ENCODE measurements at regions not wholly inside any gene's neighbourhood (a gene's known extent, or its start where the extent isn't known, plus 50 kb on each side); places are given as distances from the start of the nearest gene placed in this dataset.

DNA sequence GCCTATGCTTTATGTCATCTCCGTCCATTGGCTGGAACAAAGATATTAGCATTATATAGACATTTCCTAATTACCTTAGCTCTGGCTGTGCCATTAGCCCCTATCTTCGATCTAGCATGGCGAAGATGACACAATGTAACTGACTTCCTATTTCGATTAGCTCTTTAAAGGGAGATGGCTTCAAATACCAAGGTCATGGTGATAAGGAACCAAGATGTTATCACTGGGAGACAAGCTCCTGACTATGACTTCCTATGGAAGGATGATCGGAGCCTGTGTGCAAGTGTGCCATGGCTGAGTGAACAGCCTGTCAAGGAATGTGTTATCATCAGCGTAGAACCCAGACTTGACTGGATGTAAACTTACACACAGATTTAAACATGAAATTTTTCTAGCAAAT is 602.1 kb downstream of the PSAT1 start:
- CTCF ChIA-PET = no interaction called here
- Mint-ChIP-seq H3K27me3 (ENCODE audit: unreplicated experiment) (no peaks in the 10 kb centered on the region), H3K36me3 (ENCODE audit: insufficient read depth, unreplicated experiment) (no peaks in the 10 kb centered on the region), H3K9me3 (ENCODE audit: low read depth, unreplicated experiment) (no peaks in the 10 kb centered on the region), H3K27ac (ENCODE audit: unreplicated experiment) (no peak overlapping the region), H3K4me3 (ENCODE audit: low read depth, unreplicated experiment) (no peak overlapping the region), H3K4me1 (ENCODE audit: low read depth, unreplicated experiment) (no peaks in the 10 kb centered on the region)
- TF ChIP-seq, protein P1, sequence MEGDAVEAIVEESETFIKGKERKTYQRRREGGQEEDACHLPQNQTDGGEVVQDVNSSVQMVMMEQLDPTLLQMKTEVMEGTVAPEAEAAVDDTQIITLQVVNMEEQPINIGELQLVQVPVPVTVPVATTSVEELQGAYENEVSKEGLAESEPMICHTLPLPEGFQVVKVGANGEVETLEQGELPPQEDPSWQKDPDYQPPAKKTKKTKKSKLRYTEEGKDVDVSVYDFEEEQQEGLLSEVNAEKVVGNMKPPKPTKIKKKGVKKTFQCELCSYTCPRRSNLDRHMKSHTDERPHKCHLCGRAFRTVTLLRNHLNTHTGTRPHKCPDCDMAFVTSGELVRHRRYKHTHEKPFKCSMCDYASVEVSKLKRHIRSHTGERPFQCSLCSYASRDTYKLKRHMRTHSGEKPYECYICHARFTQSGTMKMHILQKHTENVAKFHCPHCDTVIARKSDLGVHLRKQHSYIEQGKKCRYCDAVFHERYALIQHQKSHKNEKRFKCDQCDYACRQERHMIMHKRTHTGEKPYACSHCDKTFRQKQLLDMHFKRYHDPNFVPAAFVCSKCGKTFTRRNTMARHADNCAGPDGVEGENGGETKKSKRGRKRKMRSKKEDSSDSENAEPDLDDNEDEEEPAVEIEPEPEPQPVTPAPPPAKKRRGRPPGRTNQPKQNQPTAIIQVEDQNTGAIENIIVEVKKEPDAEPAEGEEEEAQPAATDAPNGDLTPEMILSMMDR (IDR thresholded peaks at IDR 0.05; ENCODE audit: unreplicated experiment) = no peak
- no TSS peak for BruUV-seq (replicated peaks)
- intact Hi-C loops (cut with micrococcal nuclease; ENCODE audit: unreplicated experiment) = no loop called here
- no peak for DNase-seq

DNA sequence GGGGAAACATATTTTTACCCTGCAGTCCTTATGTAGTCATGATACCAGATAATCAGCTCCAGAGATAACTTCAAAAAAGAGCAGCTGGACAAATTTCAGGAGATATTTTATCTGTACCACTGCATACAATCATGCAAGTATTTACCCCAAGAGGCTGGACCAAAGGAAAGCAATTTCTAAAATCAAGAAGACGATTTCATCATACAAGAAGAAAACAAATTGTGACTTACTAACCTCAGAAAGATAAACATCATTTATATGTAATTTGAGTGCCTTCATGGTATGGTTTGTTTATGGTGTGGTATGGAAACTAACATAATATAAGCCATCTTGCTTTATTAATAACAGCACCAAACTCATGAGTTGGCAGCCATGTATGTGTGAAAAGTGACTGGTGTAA is 603.6 kb downstream of the PSAT1 start:
- intact Hi-C loops (cut with micrococcal nuclease; ENCODE audit: unreplicated experiment) = no loop called here
- CTCF ChIA-PET = no interaction called here
- no peaks in the 10 kb centered on the region for H3K4me1 Mint-ChIP-seq (ENCODE audit: low read depth, unreplicated experiment)
- H3K27ac Mint-ChIP-seq (ENCODE audit: unreplicated experiment) = no peak overlapping the region
- no TSS peak for BruUV-seq (replicated peaks)
- TF ChIP-seq, protein P1 (IDR thresholded peaks at IDR 0.05; ENCODE audit: unreplicated experiment) = no peak
- H3K36me3 Mint-ChIP-seq (ENCODE audit: insufficient read depth, unreplicated experiment) = no peaks in the 10 kb centered on the region
- no peak overlapping the region for H3K4me3 Mint-ChIP-seq (ENCODE audit: low read depth, unreplicated experiment)
- H3K27me3 Mint-ChIP-seq (ENCODE audit: unreplicated experiment) = no peaks in the 10 kb centered on the region
- no peaks in the 10 kb centered on the region for H3K9me3 Mint-ChIP-seq (ENCODE audit: low read depth, unreplicated experiment)
- no peak for DNase-seq

DNA sequence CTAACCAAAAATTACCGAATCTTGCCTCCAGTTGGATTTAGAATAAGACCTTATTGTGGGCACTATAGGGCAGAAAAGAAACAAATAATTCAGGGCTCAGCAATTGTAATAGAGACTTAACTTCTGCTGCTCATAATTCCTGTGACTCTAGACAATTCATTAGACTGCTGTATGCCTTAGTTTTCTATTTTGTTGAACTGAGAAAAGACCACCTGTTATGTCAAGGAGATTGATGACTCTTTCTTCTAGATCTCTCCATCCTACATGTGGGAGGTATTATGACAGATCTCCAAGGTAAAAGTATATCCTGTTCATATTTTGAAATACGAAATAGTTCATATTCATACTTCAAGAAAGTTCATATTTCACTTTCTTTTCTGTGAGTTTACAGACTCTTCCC is 605.1 kb downstream of the PSAT1 start:
- intact Hi-C loops (cut with micrococcal nuclease; ENCODE audit: unreplicated experiment) = no loop called here

DNA sequence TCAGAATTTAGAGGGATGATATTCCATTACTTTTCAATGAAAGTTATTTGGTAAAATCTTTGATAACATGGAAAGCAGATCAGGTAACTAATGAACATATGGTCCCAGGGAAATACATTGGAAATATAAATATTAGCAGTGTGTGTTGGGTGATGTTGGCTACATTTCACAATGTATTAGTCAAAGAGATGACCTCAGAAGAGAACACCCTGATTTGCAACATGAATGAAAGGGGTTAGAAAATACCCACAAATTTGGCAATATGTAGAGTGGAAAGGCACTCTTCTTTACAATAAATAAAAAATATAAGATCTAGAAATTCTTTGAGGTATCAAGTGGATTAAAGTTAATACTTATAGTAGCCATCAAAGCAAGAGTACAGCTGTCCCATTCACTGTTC is 606.7 kb downstream of the PSAT1 start:
- Mint-ChIP-seq H3K27me3 (ENCODE audit: unreplicated experiment) (no peaks in the 10 kb centered on the region), H3K9me3 (ENCODE audit: low read depth, unreplicated experiment) (peaks cover 5% of the 10 kb centered on the region), H3K4me1 (ENCODE audit: low read depth, unreplicated experiment) (no peaks in the 10 kb centered on the region), H3K27ac (ENCODE audit: unreplicated experiment) (no peak overlapping the region), H3K36me3 (ENCODE audit: insufficient read depth, unreplicated experiment) (no peaks in the 10 kb centered on the region), H3K4me3 (ENCODE audit: low read depth, unreplicated experiment) (no peak overlapping the region)
- intact Hi-C loops (cut with micrococcal nuclease; ENCODE audit: unreplicated experiment) = no loop called here
- no TSS peak for BruUV-seq (replicated peaks)
- no peak for DNase-seq
- CTCF ChIA-PET = no interaction called here
- TF ChIP-seq, protein P1 (IDR thresholded peaks at IDR 0.05; ENCODE audit: unreplicated experiment) = no peak

More for the DNA sequence above, 605.1 kb downstream of the PSAT1 start:
- H3K27ac Mint-ChIP-seq (ENCODE audit: unreplicated experiment) = no peak overlapping the region
- CTCF ChIA-PET = no interaction called here
- no peaks in the 10 kb centered on the region for H3K36me3 Mint-ChIP-seq (ENCODE audit: insufficient read depth, unreplicated experiment)
- no peak for DNase-seq
- no peak overlapping the region for H3K4me3 Mint-ChIP-seq (ENCODE audit: low read depth, unreplicated experiment)
- BruUV-seq (replicated peaks) = no TSS peak
- H3K4me1 Mint-ChIP-seq (ENCODE audit: low read depth, unreplicated experiment) = no peaks in the 10 kb centered on the region
- no peaks in the 10 kb centered on the region for H3K27me3 Mint-ChIP-seq (ENCODE audit: unreplicated experiment)
- TF ChIP-seq, protein P1 (IDR thresholded peaks at IDR 0.05; ENCODE audit: unreplicated experiment) = no peak
- peaks cover 3% of the 10 kb centered on the region for H3K9me3 Mint-ChIP-seq (ENCODE audit: low read depth, unreplicated experiment)

DNA sequence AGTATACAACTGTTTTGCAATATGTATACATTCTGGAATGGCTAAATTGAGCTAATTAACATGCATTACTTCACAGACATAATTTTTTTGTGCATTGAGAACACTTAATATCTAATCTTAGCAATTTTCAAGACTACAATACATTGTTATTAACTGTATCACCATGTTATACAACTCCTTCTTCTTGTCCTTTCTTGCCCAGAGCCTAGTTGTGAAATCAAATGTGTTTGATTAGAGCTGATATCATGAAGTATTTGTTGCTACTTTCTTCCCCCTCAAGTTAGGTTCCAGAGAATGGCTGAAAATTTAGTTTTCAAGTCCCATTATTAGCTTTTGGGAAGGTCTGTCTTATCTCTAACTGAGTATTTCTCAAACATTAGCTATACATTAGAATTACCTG is 607.8 kb downstream of the PSAT1 start:
- Mint-ChIP-seq H3K36me3 (ENCODE audit: insufficient read depth, unreplicated experiment) (no peaks in the 10 kb centered on the region), H3K27me3 (ENCODE audit: unreplicated experiment) (no peaks in the 10 kb centered on the region), H3K27ac (ENCODE audit: unreplicated experiment) (no peak overlapping the region), H3K4me1 (ENCODE audit: low read depth, unreplicated experiment) (no peaks in the 10 kb centered on the region), H3K4me3 (ENCODE audit: low read depth, unreplicated experiment) (no peak overlapping the region), H3K9me3 (ENCODE audit: low read depth, unreplicated experiment) (peaks cover 8% of the 10 kb centered on the region)
- TF ChIP-seq, protein P1 (IDR thresholded peaks at IDR 0.05; ENCODE audit: unreplicated experiment) = no peak
- intact Hi-C loops (cut with micrococcal nuclease; ENCODE audit: unreplicated experiment) = no loop called here
- CTCF ChIA-PET = no interaction called here
- DNase-seq = no peak
- BruUV-seq (replicated peaks) = no TSS peak
